Activated naive CD8-positive, alpha-beta T cell treated with anti-CD3 and anti-CD28 coated beads, Interleukin-2, amount 50 U/mL, for 24 hours (primary cell): ENCODE measurements at regions not wholly inside any gene's neighbourhood (a gene's known extent, or its start where the extent isn't known, plus 50 kb on each side); places are given as distances from the start of the nearest gene placed in this dataset.

Source experiments
- ATAC-seq: fragments of 150-1000 bp; cut with Tn5 transposase; one replicate; pipeline ENCODE4 v1.10.0; 2021
- DNase-seq: peaks from one replicate; pipeline ENCODE4 v3.0.0; 2021
- H3K27ac Mint-ChIP-seq: one replicate; pipeline ENCODE4 v1.8.0; 2021; ENCODE audit warnings: mild to moderate bottlenecking, mixed read lengths
- H3K27me3 Mint-ChIP-seq: one replicate; pipeline ENCODE4 v1.8.0; 2021; ENCODE audit warnings: mixed read lengths
- H3K36me3 Mint-ChIP-seq: one replicate; pipeline ENCODE4 v1.8.0; 2021; ENCODE audit warnings: low read depth, mixed read lengths
- H3K4me1 Mint-ChIP-seq: one replicate; pipeline ENCODE4 v1.8.0; 2021; ENCODE audit warnings: mixed read lengths
- H3K4me3 Mint-ChIP-seq: one replicate; pipeline ENCODE4 v1.8.0; 2021; ENCODE audit warnings: mild to moderate bottlenecking, moderate library complexity, mixed read lengths
- H3K9me3 Mint-ChIP-seq: one replicate; pipeline ENCODE4 v1.8.0; 2021; ENCODE audit warnings: mixed read lengths

- Mint-ChIP-seq H3K27ac (no peak overlapping the region), H3K4me3 (no peak overlapping the region), H3K4me1 (no peaks in the 10 kb centered on the region), H3K27me3 (no peaks in the 10 kb centered on the region), H3K36me3 (no peaks in the 10 kb centered on the region), H3K9me3 (no peaks in the 10 kb centered on the region)
- DNase-seq (no peak), ATAC-seq (no peak)
Measured at GRCh38 chr12:87160848-87161601, 868.2 kb downstream of the C12orf50 start.

- Mint-ChIP-seq H3K36me3 (no peaks in the 10 kb centered on the region), H3K4me3 (no peak overlapping the region), H3K27me3 (no peaks in the 10 kb centered on the region), H3K27ac (no peak overlapping the region), H3K4me1 (no peaks in the 10 kb centered on the region), H3K9me3 (no peaks in the 10 kb centered on the region)
- ATAC-seq (no peak), DNase-seq (no peak)
Measured at GRCh38 chr12:87157791-87158190, 871.4 kb downstream of the C12orf50 start.

GRCh38 chr12:87155621-87156020 lies 873.6 kb downstream of the C12orf50 start:
- H3K36me3 Mint-ChIP-seq: no peaks in the 10 kb centered on the region
- H3K27me3 Mint-ChIP-seq: no peaks in the 10 kb centered on the region
- H3K4me1 Mint-ChIP-seq: no peaks in the 10 kb centered on the region
- ATAC-seq: no peak
- H3K27ac Mint-ChIP-seq: no peak overlapping the region
- DNase-seq: no peak
- no peak overlapping the region for H3K4me3 Mint-ChIP-seq
- H3K9me3 Mint-ChIP-seq: no peaks in the 10 kb centered on the region

- Mint-ChIP-seq H3K27me3 (no peaks in the 10 kb centered on the region), H3K4me1 (no peaks in the 10 kb centered on the region), H3K27ac (no peak overlapping the region)
Measured at GRCh38 chr12:87152841-87153528, 876.2 kb downstream of the C12orf50 start.

GRCh38 chr12:87152075-87152474 lies 877.1 kb downstream of the C12orf50 start:
- Mint-ChIP-seq H3K4me3 (no peak overlapping the region), H3K9me3 (peaks cover 5% of the 10 kb centered on the region), H3K27me3 (no peaks in the 10 kb centered on the region), H3K27ac (no peak overlapping the region), H3K36me3 (no peaks in the 10 kb centered on the region), H3K4me1 (no peaks in the 10 kb centered on the region)
- DNase-seq (no peak), ATAC-seq (no peak)

More at GRCh38 chr12:87152841-87153528, 876.2 kb downstream of the C12orf50 start:
- DNase-seq: no peak
- no peak for ATAC-seq
- no peaks in the 10 kb centered on the region for H3K36me3 Mint-ChIP-seq
- no peak overlapping the region for H3K4me3 Mint-ChIP-seq
- H3K9me3 Mint-ChIP-seq: peaks cover 5% of the 10 kb centered on the region

- ATAC-seq: no peak
- Mint-ChIP-seq H3K4me1 (no peaks in the 10 kb centered on the region), H3K36me3 (no peaks in the 10 kb centered on the region), H3K27me3 (no peaks in the 10 kb centered on the region), H3K27ac (no peak overlapping the region), H3K9me3 (peaks cover 5% of the 10 kb centered on the region), H3K4me3 (no peak overlapping the region)
- DNase-seq: no peak
Measured at GRCh38 chr12:87150969-87151662, 878.1 kb downstream of the C12orf50 start.

GRCh38 chr12:87142342-87142741 lies 886.2 kb upstream of the MGAT4C start:
- peaks cover 15% of the 10 kb centered on the region for H3K9me3 Mint-ChIP-seq
- H3K4me1 Mint-ChIP-seq: no peaks in the 10 kb centered on the region
- DNase-seq (no peak), ATAC-seq (no peak)
- H3K27ac Mint-ChIP-seq: no peak overlapping the region
- H3K4me3 Mint-ChIP-seq: no peak overlapping the region
- H3K27me3 Mint-ChIP-seq: no peaks in the 10 kb centered on the region
- no peaks in the 10 kb centered on the region for H3K36me3 Mint-ChIP-seq

- ATAC-seq: no peak
- no peaks in the 10 kb centered on the region for H3K27me3 Mint-ChIP-seq
- no peak overlapping the region for H3K4me3 Mint-ChIP-seq
Measured at GRCh38 chr12:87141091-87141490, 884.9 kb upstream of the MGAT4C start.

GRCh38 chr12:87140262-87140661 lies 884.1 kb upstream of the MGAT4C start:
- H3K4me1 Mint-ChIP-seq: no peaks in the 10 kb centered on the region
- H3K9me3 Mint-ChIP-seq: peaks cover 19% of the 10 kb centered on the region
- ATAC-seq (no peak), DNase-seq (no peak)
- no peak overlapping the region for H3K27ac Mint-ChIP-seq
- no peaks in the 10 kb centered on the region for H3K27me3 Mint-ChIP-seq
- H3K36me3 Mint-ChIP-seq: no peaks in the 10 kb centered on the region
- H3K4me3 Mint-ChIP-seq: no peak overlapping the region

More at GRCh38 chr12:87141091-87141490, 884.9 kb upstream of the MGAT4C start:
- Mint-ChIP-seq H3K9me3 (peaks cover 19% of the 10 kb centered on the region), H3K4me1 (no peaks in the 10 kb centered on the region), H3K36me3 (no peaks in the 10 kb centered on the region), H3K27ac (no peak overlapping the region)
- DNase-seq: no peak

GRCh38 chr12:87137220-87137619 lies 881.0 kb upstream of the MGAT4C start:
- no peak for ATAC-seq
- no peaks in the 10 kb centered on the region for H3K36me3 Mint-ChIP-seq
- no peak overlapping the region for H3K27ac Mint-ChIP-seq

GRCh38 chr12:87136330-87136976 lies 880.3 kb upstream of the MGAT4C start:
- Mint-ChIP-seq H3K27me3 (no peaks in the 10 kb centered on the region), H3K36me3 (no peaks in the 10 kb centered on the region), H3K9me3 (peaks cover 6% of the 10 kb centered on the region), H3K4me1 (no peaks in the 10 kb centered on the region), H3K27ac (no peak overlapping the region), H3K4me3 (no peak overlapping the region)
- no peak for DNase-seq
- no peak for ATAC-seq

More at GRCh38 chr12:87137220-87137619, 881.0 kb upstream of the MGAT4C start:
- H3K4me1 Mint-ChIP-seq: no peaks in the 10 kb centered on the region
- peaks cover 6% of the 10 kb centered on the region for H3K9me3 Mint-ChIP-seq
- H3K4me3 Mint-ChIP-seq: no peak overlapping the region
- DNase-seq: no peak
- H3K27me3 Mint-ChIP-seq: no peaks in the 10 kb centered on the region

GRCh38 chr12:87127272-87127671 lies 871.1 kb upstream of the MGAT4C start:
- Mint-ChIP-seq H3K27me3 (no peaks in the 10 kb centered on the region), H3K9me3 (peaks cover 12% of the 10 kb centered on the region), H3K27ac (no peak overlapping the region), H3K4me3 (no peak overlapping the region), H3K36me3 (no peaks in the 10 kb centered on the region), H3K4me1 (no peaks in the 10 kb centered on the region)
- DNase-seq (no peak), ATAC-seq (no peak)

GRCh38 chr12:87121896-87122295 lies 865.7 kb upstream of the MGAT4C start:
- Mint-ChIP-seq H3K4me3 (no peak overlapping the region), H3K36me3 (no peaks in the 10 kb centered on the region), H3K27me3 (no peaks in the 10 kb centered on the region), H3K27ac (no peak overlapping the region), H3K9me3 (peaks cover 16% of the 10 kb centered on the region), H3K4me1 (no peaks in the 10 kb centered on the region)
- no peak for ATAC-seq
- DNase-seq: no peak

GRCh38 chr12:87120440-87120839 lies 864.2 kb upstream of the MGAT4C start:
- H3K9me3 Mint-ChIP-seq: peaks cover 16% of the 10 kb centered on the region
- H3K4me3 Mint-ChIP-seq: no peak overlapping the region
- H3K27ac Mint-ChIP-seq: no peak overlapping the region
- no peaks in the 10 kb centered on the region for H3K36me3 Mint-ChIP-seq
- DNase-seq: no peak
- no peaks in the 10 kb centered on the region for H3K4me1 Mint-ChIP-seq
- ATAC-seq: no peak
- no peaks in the 10 kb centered on the region for H3K27me3 Mint-ChIP-seq
